OCI-LY7 (cell line): ENCODE measurements at regions not wholly inside any gene's neighbourhood (a gene's known extent, or its start where the extent isn't known, plus 50 kb on each side); places are given as distances from the start of the nearest gene placed in this dataset.

ENCODE experiments used
- BruUV-seq: library from RNA; stranded (reverse); fragments of 400-500 nt; replicated peaks from 2 replicates; lab custom pipeline; 2021; lab: Mats Ljungman, UMichigan
- CTCF ChIA-PET: fragments of 300-600 bp; sonication (Branson Sonifier 250); formaldehyde crosslinking; loops from one replicate; lab custom pipeline; 2022; ENCODE audit warnings: antibody characterized with exemption; ENCODE audit not compliant: unreplicated experiment; lab: Charles Lee
- POLR2A ChIA-PET: fragments of 300-600 bp; sonication (Branson Sonifier 250); formaldehyde crosslinking; loops from one replicate; lab custom pipeline; 2022; ENCODE audit warnings: antibody characterized with exemption; lab: Charles Lee
- DNase-seq: peaks from one replicate; pipeline ENCODE4 v3.0.0-alpha.2; 2015; ENCODE audit warnings: low spot score
- H2AFZ ChIP-seq: fragments of 200-600 bp; sonication (generic), shearing (Covaris generic); 2 replicates; pipeline ENCODE4 v1.6.1; 2014; ENCODE audit warnings: mild to moderate bottlenecking, antibody characterized with exemption, low read length, moderate library complexity
- H3K27ac ChIP-seq: fragments of 200-600 bp; sonication (generic); 2 replicates; pipeline ENCODE4 v1.5.1; 2014; ENCODE audit warnings: mixed run types, low read depth, mild to moderate bottlenecking, moderate library complexity, low read length, inconsistent platforms; ENCODE audit not compliant: poor library complexity, severe bottlenecking
- H3K36me3 ChIP-seq: fragments of 200-600 bp; sonication (generic); 2 replicates; pipeline ENCODE4 v1.6.1; 2014; ENCODE audit warnings: mild to moderate bottlenecking, antibody characterized with exemption, low read length, moderate library complexity, mixed read lengths; ENCODE audit not compliant: insufficient read depth
- H3K4me1 ChIP-seq: fragments of 200-600 bp; sonication (generic); 2 replicates; pipeline ENCODE4 v1.5.1; 2014; ENCODE audit warnings: mild to moderate bottlenecking, low read length; ENCODE audit not compliant: insufficient read depth, poor library complexity, severe bottlenecking
- H3K4me2 ChIP-seq: fragments of 200-600 bp; sonication (generic); 2 replicates; pipeline ENCODE4 v1.6.1; 2014; ENCODE audit warnings: mild to moderate bottlenecking, low read length
- H3K4me3 ChIP-seq: fragments of 200-600 bp; sonication (generic); 2 replicates; pipeline ENCODE4 v1.5.1; 2014; ENCODE audit warnings: mild to moderate bottlenecking, low read depth, low read length; ENCODE audit not compliant: poor library complexity, severe bottlenecking
- H3K79me2 ChIP-seq: fragments of 200-600 bp; sonication (generic); 2 replicates; pipeline ENCODE4 v1.6.1; 2016; ENCODE audit warnings: low read depth, mild to moderate bottlenecking, low read length, moderate library complexity, mixed read lengths; ENCODE audit not compliant: insufficient read depth
- H3K9me2 ChIP-seq: fragments of 200-600 bp; sonication (generic); 2 replicates; pipeline ENCODE4 v1.6.1; 2016; ENCODE audit warnings: mild to moderate bottlenecking, low read length, mixed read lengths; ENCODE audit not compliant: insufficient read depth
- H3K9me3 ChIP-seq: fragments of 200-600 bp; sonication (generic); 2 replicates; pipeline ENCODE4 v1.6.1; 2014; ENCODE audit warnings: mild to moderate bottlenecking, mixed run types, low read length, mixed read lengths
- H4K20me1 ChIP-seq: fragments of 200-600 bp; sonication (generic); 2 replicates; pipeline ENCODE4 v1.6.1; 2014; ENCODE audit warnings: mild to moderate bottlenecking, antibody characterized with exemption, low read length, moderate library complexity, mixed read lengths; ENCODE audit not compliant: insufficient read depth
- CTCF ChIP-seq: fragments of 200-600 bp; sonication (generic); conservative IDR thresholded peaks from 2 replicates; pipeline ENCODE4 v1.5.1; 2014; ENCODE audit warnings: mild to moderate bottlenecking, antibody characterized with exemption, low read length, moderate library complexity, mixed read lengths
- EZH2phosphoT487 ChIP-seq: fragments of 200-600 bp; sonication (generic); IDR thresholded peaks from 2 replicates; pipeline ENCODE4 v1.6.1; 2018; ENCODE audit warnings: low read depth, borderline replicate concordance, mild to moderate bottlenecking, mixed run types, antibody characterized with exemption, low read length, moderate library complexity, mixed read lengths
- intact Hi-C: fragments of 100-400 bp; cut with micrococcal nuclease; formaldehyde crosslinking; loops from one replicate; pipeline ENCODE4 v1.10.0; 2022; ENCODE audit not compliant: unreplicated experiment

DNA sequence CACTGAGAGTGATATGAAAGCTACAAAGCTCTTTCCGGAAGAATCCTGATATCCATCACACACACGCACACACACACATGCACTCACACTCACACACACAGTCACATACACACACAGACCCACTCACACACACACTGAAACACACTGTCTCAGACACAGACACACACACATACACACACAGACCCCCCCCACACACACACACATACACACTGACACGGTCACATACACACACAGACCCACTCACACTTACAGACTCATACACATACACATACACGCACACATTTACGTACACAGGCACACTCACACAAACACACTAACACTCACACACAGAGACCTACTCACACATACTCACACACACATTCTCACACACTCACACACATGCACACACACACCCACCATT is 58.6 kb downstream of the LIG4 start:
- no peaks in the 10 kb centered on the region for H3K4me1 ChIP-seq
- DNase-seq: no peak
- H3K27ac ChIP-seq: no peak overlapping the region
- H3K9me2 ChIP-seq: no peaks in the 10 kb centered on the region
- BruUV-seq: no TSS peak
- H2AFZ ChIP-seq: no peak overlapping the region
- no peaks in the 10 kb centered on the region for H3K9me3 ChIP-seq
- H3K79me2 ChIP-seq: no peaks in the 10 kb centered on the region
- intact Hi-C loops: no loop called here
- H3K4me3 ChIP-seq: no peak overlapping the region
- ChIA-PET CTCF (interaction anchor here (1.0 kb wide), 1 partner anchor 57 kb away, joined by 3 read pairs; no protein-coding TSS in a partner anchor), POLR2A (no interaction called here)
- TF ChIP-seq EZH2phosphoT487 (no peak), CTCF (no peak)
- no peaks in the 10 kb centered on the region for H4K20me1 ChIP-seq
- no peak overlapping the region for H3K4me2 ChIP-seq
- no peaks in the 10 kb centered on the region for H3K36me3 ChIP-seq

GRCh38 chr13:108155185-108156106 is 59.9 kb downstream of the LIG4 start:
- no TSS peak for BruUV-seq
- Histone ChIP-seq H2AFZ (no peak overlapping the region), H4K20me1 (no peaks in the 10 kb centered on the region), H3K4me3 (no peak overlapping the region), H3K4me2 (no peak overlapping the region), H3K9me2 (no peaks in the 10 kb centered on the region), H3K36me3 (no peaks in the 10 kb centered on the region), H3K79me2 (no peaks in the 10 kb centered on the region), H3K4me1 (no peaks in the 10 kb centered on the region), H3K27ac (no peak overlapping the region), H3K9me3 (no peaks in the 10 kb centered on the region)
- intact Hi-C loops: no loop called here
- peak; percentile 28 for DNase-seq
- TF ChIP-seq EZH2phosphoT487 (no peak), CTCF (peak; percentile 79)
- POLR2A ChIA-PET: interaction anchor here (0.6 to 1.5 kb wide), 3 partner anchors 9 to 56 kb away, joined by 3 to 5 read pairs (median 3); no protein-coding TSS in a partner anchor
- CTCF ChIA-PET: no interaction called here

DNA sequence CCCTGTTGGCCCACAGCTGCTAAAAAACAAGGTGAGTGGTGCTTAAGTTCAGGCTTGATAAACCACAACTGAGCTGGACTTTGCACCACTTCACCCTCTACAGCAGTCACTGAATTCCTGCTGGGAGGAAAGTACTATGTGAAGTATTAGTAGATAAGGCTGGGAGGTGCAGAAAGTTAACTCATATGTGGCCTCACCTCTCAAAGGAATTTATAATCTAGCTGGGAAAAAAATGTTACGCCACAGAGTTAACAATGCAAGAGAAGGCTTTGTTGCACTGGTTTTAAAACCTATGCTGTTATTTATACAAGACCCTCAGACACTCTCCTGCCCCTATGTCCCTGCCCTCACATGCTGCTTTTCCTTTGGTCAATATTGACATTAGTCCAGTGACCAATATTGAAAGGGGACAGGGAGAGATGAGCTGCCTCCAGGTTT is 60.9 kb downstream of the LIG4 start:
- no TSS peak for BruUV-seq

More for the DNA sequence above, 60.9 kb downstream of the LIG4 start:
- no peak overlapping the region for H3K4me3 ChIP-seq
- CTCF ChIA-PET: no interaction called here
- H3K27ac ChIP-seq: no peak overlapping the region
- intact Hi-C loops: no loop called here
- H3K36me3 ChIP-seq: no peaks in the 10 kb centered on the region
- no peaks in the 10 kb centered on the region for H4K20me1 ChIP-seq
- POLR2A ChIA-PET: no interaction called here
- H3K79me2 ChIP-seq: no peaks in the 10 kb centered on the region
- H3K4me1 ChIP-seq: no peaks in the 10 kb centered on the region
- H3K4me2 ChIP-seq: no peak overlapping the region
- H3K9me2 ChIP-seq: no peaks in the 10 kb centered on the region
- TF ChIP-seq EZH2phosphoT487 (no peak), CTCF (no peak)
- DNase-seq: no peak
- no peak overlapping the region for H2AFZ ChIP-seq
- H3K9me3 ChIP-seq: no peaks in the 10 kb centered on the region
